ENCODE measurements at regions not wholly inside any gene's neighbourhood (a gene's known extent, or its start where the extent isn't known, plus 50 kb on each side); places are given as distances from the start of the nearest gene placed in this dataset.

DNA sequence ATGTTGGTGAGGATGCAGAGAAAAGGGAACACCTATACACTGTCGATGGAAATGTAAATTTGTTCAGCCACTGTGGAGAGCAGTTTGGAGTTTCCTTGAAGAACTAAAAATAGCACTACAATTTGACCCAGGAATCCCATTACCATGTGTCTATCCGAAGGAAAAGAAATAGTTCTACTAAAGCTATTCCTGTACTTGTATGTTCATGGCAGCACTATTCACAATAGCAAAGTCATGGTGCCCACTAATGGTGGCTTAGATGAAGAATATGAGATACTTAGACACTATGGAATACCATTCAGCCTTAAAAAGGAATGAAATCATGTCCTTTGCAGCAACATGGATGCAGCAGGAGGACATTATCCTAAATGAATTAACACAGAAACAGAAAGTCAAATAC lies 50.2 kb upstream of the CAST start:
- TF ChIP-seq CTCF (IDR thresholded peaks at IDR 0.05; ENCODE audit: poor library complexity) (no peak), EZH2 (IDR thresholded peaks at IDR 0.05; ENCODE audit: borderline replicate concordance) (no peak), EZH2phosphoT487 (IDR thresholded peaks at IDR 0.05; ENCODE audit: low read depth, severe bottlenecking, unreplicated experiment) (no peak)
